ENCODE measurements at regions not wholly inside any gene's neighbourhood (a gene's known extent, or its start where the extent isn't known, plus 50 kb on each side); places are given as distances from the start of the nearest gene placed in this dataset.
"Not testable (repeated sequence)": the region's sequence is repeated elsewhere in the genome, so short reads cannot be mapped to it uniquely, and the experiment has no call there.

DNA sequence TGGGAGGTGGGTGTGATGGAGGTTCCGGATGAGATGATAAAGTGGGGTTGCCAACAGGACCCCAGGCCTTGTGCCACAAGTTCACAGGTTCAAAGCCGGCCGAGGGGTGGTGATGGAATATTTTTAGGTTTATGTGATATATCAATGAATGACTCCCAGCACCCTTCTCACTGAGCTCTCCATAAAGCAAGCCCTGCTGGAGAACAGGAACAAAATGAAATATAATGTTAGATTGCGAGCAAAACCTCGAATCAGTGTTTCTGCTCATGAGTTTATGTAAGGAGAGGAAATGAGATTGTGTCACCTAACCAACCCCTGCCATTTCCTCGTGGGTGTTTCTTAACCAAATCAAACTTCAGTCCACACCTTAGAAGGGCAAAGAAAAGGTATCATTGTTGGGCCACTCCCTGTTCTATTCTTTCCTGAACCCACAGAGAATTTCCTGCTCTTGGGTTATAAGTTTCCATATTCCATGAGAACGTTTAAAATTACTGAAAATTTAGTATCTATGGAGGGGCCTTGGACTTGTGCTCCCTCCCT, 192.2 kb upstream of the EXOC2 start:
- no peak for DNase-seq

DNA sequence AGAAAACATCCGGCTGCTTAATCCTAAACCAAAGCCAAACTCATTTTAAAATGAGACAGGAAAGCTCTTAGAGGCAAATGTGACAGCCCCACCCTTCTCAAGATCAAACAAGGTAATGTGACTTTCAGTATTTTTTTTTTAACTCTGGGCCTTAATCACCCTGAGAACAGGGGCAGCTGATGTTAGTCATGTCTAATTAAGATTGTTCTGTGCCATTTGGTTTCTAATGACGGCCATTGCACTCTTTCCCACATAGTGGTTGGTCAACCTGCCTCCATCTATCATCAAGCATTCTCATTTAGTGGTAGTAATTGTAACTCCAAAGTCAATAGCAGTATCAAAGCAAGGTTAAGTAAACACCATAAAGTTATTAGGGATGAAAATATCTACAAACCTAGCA, 191.6 kb upstream of the EXOC2 start:
- no peak for DNase-seq

DNA sequence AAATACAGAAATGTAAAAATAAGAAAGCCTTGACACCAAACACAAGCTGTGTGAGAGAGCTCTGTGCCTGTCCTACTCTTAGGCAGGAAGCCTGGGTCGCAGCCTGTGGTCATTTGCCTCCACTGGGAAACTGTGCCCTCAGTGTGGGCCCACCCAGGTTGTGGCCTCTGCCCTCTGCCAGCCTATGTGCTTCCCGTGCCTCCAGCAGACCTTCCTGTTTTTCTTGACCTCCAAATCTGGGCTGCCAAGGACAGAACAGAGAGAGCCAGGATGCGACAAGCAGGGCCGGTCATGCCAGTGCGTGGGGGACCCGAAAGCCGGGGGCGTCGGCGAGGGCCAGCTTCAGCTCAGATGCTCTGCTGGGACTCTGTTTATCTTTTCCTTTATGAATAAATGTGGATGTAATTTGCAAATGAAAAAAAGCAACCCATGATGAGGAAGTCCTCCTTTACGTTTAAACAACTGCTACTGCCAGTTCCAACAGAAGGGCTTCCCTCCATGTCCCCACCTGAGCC, 189.2 kb upstream of the EXOC2 start:
- DNase-seq: no peak

DNA sequence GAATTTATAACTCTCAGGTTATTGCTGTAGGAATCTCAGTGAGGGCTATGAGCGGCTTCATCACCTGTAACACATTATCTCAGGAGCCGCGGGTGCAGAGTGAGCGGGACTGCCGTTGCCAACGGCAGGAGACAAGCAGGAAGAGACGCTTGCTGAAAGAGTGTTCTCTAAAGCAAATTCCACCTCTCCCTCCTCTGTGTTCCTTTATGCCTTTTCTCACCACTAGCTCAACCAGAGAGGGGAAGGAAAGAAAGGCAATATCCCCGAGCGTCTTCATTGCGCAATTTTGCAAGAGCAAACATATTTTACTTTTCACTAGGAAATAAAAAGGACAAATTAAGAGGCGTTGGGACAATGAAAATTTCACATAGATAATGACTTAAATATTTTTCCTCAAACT, 185.2 kb upstream of the EXOC2 start:
- DNase-seq: no peak

DNA sequence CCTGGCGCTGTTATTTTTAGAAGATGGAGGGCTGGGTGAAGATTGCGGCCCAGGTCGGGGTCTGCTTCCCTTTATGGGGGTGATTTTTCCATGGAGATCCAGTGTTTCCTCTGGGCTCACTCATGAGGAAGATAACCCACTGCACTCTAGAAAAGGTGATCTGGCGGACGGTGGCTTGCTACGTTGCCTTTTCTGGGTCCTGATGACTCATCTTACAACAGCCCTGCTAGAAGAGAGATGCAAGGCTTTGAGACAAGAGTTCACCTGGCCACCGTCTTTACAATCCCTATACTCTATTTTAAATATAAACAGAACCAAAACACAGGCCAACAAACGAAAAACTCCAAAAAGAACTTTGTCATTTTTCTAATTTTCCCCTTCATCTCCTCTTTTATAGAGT, 182.1 kb upstream of the EXOC2 start:
- DNase-seq: no peak

DNA sequence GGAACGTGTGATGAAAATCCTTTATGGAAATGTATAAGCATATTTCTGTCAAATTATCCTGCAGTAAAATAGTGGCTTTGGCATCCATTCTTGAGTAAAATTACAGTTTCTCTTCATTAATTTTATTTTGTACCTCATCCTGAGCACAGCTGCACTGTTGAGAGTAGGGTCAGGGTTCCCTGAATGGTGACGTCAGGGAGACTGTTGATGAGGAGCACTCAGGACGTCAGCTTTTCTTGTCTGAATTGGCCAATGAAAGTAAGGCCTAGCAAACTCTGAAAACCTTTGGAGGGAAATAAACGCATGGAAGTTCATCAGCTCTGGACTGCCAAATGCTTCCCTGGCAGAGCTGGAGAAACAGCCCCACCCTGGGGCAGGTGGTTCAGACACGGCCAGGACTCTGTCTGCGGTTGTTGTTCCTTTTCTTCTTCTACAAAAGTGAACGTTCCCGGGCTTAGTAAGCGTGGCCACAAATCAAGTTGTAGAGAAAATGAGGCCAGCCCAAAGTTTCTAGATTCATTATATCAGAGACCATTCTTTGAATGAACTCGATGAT, 179.7 kb upstream of the EXOC2 start:
- DNase-seq: no peak

DNA sequence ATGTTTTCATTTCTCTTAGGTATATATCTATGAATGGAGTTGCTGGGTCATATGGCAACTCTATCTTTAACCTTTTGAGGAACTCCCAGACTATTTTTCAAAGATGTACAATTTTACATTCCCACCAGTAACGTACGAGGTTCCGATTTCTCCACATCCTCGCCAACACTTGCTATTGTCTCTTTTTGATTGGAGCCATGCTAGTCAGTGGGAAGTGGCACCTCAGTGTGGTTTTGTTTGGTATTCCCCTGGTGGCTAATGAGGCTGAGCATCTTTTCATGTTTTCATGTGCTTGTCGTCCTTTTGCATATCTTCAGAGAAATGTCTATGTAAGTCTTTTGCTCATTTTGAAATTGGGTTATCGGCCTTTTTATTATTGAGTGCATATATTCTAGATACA, 178.6 kb upstream of the EXOC2 start:
- no peak for DNase-seq

DNA sequence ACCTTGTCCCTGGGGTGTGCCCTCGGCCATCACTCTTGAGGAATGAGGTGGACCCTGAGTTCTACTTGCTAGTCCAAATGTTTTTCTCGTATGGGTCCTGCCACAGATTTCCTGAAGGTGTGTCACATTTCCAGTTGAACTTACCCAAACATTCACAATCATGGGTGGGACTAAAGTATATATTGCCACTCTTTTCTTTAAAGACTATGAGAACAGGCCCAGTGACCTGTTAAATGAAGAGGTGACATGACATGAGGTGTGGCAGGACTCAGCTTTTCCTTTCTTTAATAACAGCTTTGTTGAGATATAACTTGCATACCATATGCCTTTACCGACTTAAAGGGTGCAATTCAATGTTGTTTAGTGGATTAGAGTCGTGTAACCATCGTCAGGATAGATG, 177.2 kb upstream of the EXOC2 start:
- DNase-seq: no peak

DNA sequence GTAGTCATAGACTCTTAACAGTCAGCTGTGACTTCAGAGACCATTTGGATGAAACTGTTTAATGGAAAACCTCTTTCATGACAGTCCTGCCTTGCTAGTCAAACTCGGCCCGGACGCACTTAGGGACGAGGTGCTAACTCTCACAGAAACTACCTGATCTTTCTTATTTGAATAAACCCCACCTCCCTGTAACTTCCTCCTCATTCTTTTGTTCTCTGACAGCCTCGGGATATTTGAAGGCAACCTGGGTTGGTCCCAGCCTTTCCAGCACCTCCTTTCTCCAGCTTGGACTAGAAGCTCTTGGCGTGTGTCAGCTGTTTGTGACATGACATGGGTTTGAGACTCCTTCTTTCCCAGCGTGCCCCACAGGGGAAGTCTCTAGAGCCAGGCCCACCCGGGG, 175.3 kb upstream of the EXOC2 start:
- no peak for DNase-seq

DNA sequence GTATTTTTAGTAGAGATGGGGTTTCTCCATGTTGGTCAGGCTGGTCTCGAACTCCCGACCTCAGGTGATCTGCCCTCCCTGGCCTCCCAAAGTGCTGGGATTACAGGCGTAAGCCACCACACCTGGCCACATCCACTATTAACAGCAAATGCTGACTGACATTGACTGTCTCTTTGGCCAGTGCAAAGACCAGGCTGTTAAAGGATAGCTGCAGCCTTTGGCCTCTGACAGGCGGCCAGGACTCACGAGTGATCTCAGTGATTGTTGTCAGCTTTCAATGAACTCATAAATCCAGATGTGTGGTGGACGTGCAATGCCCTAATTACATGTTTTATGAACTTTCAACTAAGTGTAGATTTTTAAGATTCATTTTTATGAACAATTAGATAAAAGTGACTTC, 174.4 kb upstream of the EXOC2 start:
- DNase-seq: no peak

DNA sequence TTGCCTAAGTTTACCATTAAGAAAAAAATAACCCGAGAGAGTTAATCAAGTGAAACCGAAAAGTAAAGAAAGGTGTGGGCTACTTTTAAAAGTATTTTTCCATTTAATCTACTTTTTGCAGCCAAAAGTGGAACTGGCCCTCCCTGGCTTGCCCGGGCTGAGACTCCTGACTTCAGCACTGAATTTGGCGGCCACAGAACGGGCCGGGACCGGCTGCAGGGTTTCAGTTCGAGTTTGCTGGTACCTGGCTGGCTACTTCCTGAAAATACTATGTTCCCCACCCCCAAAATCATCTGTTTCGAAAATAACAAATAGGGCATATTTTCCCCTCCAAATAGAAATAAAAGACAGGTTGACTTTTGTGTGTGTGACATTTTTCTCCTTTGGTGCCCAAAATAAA, 173.4 kb upstream of the EXOC2 start:
- DNase-seq: no peak

DNA sequence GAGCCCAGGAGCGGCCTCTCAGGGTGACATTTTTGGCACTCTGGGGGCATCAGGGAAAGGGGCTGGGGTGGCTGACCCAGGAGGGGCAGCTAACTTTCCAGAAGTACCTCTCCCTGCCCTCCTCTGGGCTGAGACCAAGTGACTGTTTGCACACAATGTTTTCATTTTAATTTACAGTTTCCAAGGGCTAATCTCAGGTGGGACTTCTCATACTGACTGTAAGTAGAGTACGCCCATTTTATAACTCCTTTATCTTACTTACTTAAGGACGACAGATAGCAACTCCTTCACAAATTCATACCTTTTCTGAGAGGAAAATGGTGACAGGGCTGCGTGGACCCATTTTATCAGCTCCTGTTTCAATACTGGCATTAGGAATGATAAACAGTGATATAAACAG, 172.9 kb upstream of the EXOC2 start:
- DNase-seq: no peak

DNA sequence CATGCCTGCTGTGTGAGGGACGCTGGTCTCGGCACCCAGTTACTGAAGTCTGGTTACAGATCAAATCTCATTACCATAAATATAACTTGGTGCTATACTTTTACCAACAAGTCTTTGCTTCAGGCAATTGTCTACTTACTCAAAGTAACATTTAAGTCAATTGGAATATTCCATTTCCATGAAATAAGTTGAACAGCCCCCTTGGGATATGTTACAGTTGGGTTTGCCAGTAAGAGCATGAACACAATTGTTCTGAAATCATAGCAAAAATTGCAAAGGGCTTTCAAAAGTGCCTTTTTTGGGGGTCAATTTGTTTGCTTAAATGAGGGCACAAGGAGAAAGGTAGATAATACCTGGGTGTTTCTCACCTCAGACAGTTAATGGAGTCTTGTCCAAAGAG, 170.9 kb upstream of the EXOC2 start:
- no peak for DNase-seq

DNA sequence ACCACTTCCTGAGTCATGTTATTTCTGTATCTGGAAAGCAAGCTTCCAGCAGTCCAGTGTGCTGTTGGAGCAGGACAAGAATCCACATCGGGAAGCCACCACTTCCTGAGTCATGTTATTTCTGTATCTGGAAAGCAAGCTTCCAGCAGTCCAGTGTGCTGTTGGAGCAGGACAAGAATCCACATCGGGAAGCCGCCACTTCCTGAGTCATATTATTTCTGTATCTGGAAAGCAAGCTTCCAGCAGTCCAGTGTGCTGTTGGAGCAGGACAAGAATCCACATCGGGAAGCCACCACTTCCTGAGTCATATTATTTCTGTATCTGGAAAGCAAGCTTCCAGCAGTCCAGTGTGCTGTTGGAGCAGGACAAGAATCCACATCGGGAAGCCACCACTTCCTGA, 170.2 kb upstream of the EXOC2 start:
- not testable (repeated sequence) for DNase-seq

DNA sequence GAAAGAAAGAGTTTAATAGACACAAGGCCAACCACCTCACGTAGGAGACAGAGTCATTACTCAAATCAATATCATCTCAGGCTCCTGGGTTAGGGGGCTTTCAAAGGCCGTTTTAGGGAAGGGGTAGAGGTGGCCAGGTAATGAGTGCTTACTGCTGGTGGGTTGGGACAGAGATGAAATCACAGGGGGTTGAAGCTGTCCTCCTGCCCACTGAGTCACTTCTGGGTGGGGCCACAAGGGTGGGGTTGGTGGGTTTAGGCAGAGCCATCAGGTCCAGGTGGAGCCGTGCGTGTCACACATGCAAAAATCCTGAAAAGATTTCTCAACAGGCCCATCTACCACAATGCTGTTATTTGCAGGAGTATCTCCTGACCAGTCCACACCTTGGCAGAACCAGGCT, 167.0 kb upstream of the EXOC2 start:
- DNase-seq: no peak

DNA sequence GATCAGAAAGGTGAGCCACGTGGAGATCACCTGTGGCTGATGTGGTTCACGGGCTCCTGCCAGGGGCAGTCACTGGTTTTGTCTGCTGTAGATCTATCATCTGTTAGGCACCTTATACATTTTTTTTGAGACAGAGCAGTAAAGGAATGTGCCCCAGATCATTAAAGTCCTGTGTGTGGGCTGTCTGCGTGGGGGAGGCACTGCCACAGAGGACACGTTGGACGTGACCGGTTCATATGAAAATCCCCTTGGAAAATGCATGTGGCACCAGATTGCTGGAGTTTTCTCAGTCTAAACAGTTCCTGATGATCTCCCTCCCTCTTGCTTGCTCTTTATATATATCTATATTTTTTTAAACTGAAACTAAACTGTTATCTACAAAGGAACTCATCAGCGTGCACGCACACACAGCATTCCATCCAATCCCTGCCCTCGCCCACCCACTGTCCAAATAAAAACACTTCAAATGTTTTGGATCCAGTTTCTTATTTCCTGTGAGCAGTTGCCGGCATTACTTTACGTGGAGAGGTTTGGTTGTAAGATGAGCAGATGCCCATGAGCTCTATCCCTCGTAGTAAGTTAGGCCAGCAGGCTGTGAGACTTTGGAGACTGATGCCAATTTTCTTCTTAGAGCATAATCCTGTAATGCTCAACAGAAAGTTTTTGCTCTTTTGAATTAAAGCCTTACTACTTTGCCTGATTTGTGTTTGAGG, 161.6 kb upstream of the EXOC2 start:
- no peak for DNase-seq

DNA sequence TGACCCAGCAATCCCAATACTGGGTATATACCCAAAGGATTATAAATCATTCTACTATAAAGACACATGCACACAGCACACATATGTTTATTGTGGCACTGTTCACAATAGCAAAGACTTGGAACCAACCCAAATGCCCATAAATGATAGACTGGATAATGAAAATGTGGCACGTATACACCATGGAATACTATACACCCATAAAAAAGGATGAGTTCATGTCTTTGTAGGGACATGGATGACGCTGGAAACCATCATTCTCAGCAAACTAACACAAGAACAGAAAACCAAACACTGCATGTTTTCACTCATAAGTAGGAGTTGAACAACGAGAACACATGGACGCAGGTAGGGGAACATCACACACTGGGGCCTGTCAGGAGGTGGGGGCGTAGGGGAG, 159.3 kb upstream of the EXOC2 start:
- DNase-seq: not testable (repeated sequence)

DNA sequence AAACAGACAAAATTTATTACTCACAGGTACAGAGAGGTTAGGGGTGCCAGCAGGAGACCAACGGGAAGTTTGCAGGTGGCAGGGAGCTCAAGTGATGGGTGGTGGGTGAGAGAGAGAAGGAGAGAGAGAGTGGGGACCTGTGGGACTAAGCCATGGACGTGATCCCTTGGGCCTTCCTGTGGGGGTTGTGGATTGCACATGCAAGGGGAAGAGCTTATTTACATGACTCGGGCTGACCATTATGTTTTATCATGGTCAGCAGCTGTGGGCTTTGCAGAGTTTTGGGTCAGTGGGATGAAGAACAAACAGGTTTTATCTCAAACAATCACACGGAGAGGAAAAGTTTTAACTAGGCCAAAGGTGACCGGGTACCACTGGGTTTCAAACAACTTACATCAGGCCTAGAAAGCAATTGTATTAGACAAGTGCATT, 156.2 kb upstream of the EXOC2 start:
- DNase-seq: no peak

DNA sequence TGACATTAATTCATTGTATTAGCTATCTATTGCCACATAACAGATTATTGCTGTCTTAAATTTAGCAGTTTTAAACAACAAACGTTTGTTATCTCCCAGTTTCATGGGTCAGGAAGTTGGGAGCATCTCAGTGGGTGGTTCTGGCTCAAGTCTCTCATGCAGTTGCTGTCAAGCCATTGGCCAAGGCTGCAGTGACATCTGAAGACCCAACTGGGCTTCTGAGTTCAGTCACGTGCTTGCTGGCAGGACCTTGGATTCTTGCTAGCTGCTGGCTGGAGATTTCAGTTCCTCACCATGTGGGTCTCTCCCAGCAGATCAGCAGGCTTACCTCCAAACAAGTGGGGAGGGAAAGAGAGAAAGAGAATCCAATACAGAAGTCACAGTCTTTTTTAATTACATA, 152.6 kb upstream of the EXOC2 start:
- DNase-seq: no peak

DNA sequence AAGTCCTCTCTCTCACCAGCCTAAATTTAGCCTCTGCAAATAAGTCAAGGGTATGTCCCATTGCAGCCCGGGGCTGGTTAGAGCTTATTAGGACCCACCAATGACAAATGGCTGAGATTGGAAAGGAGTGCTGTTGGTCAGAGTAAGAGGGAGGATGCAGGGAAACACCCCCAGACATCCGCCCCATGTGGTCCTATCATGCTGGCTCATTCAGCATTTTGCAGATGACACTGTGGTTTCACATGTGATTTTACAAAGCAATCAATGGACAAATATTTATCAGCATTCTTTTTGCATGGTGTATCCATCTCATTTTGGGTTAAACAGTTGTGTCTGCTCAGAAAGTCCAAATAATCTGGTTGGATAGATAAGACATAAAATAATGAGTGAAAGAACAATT, 152.2 kb upstream of the EXOC2 start:
- DNase-seq: no peak

DNA sequence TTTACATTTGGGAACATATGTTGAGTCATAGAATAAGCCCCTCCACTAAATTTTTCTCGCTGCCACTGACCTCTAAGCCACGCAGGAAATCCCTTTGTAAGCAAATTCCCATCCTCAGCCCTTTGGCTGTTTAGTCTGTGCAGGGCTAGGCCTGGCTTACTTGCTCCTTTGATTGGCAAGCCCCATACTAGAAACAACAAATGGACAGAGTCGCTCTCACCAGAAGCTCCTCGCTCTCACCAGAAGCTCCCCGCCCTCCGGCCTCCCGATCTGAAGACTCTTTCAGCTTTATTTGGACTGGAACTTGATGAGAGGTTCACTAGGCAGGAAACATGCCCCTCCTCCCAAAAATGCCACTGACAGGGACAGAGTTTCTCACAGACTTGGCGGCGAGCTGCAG, 149.2 kb upstream of the EXOC2 start:
- no peak for DNase-seq

DNA sequence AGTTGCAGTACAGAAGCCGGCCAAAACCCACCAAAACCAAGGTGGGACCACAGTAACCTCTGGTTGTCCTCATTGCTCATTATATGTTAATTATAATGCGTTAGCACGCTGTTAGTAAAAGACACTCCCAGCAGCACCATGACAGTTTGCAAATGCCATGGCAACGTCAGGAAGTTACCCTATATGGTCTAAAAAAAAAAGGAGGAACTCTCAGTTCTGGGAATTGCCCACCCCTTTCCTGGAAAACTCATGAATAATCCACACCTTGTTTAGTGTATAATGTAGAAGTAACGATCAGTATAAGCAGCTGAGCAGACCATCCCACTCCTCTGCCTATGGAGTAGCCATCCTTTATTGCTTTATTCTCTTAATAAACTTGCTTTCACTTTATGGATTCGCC, 148.6 kb upstream of the EXOC2 start:
- DNase-seq: no peak

DNA sequence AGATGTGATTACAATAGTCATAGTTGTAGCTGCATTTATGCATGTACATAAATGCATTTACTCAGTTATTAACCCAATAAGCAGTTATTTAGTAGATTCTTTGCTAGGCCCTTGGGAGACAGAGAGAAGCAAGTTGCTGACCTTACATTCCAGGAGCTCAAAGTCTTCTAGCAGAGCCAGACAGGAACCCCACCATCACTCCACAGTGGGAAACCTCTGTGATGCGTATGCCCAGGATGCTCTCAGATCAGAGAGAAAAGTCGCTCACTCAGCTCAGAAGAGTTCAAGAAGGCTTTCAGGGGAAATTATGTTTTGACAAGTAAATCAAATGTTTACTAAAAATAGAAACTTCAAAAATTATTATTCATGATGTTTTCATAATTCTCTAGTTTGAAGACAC, 146.3 kb upstream of the EXOC2 start:
- no peak for DNase-seq

DNA sequence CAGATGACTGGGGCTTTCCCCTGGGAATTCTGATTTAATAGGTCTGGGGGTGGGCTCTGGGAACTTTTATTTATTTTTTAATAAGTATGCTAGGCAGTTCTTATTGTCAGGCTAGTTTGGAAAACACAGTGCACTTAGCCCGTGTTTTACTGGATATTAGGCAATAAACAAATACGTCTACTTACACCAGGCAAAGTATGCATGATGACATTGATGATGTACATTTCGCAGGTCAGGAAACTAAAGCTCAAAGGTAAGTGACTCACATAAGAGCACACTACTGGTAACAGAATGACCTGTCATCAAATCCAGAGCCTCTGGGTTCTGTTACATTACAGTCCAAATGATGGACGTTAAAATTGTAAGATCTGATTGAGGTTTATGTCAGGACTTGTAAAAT, 144.4 kb upstream of the EXOC2 start:
- DNase-seq: no peak
